ENCODE measurements at regions not wholly inside any gene's neighbourhood (a gene's known extent, or its start where the extent isn't known, plus 50 kb on each side); places are given as distances from the start of the nearest gene placed in this dataset.
"Not testable (repeated sequence)": the region's sequence is repeated elsewhere in the genome, so short reads cannot be mapped to it uniquely, and the experiment has no call there.

DNA sequence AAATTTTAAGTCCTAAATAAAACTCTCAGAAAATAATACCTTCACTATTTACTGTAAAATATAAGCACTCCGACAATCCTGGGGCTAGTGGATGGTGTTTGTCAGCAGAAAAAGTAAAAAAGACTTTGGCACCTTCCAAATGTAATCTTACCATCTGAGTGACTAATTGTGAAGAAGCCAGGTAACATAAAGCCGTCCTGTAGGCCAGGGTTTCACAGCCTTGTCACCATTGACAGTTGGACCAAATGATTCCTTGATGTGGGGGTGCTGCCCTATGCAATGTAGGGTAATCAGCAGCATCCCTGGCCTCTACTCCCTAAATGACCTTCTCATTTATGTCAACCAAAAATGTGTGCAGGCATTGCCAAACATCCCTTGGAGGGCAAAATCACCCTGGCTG is 87.2 kb downstream of the CAPZA3 start:
- no peaks in the 10 kb centered on the region for H3K27me3 ChIP-seq (ENCODE audit: control insufficient read depth, insufficient read depth, low read length)
- no peak for DNase-seq
- no peak overlapping the region for H3K4me3 ChIP-seq (ENCODE audit: insufficient read depth, low read depth, low read length)
- H3K36me3 ChIP-seq (replicated peaks; ENCODE audit: control insufficient read depth, insufficient read depth, low read length): no peaks in the 10 kb centered on the region

DNA sequence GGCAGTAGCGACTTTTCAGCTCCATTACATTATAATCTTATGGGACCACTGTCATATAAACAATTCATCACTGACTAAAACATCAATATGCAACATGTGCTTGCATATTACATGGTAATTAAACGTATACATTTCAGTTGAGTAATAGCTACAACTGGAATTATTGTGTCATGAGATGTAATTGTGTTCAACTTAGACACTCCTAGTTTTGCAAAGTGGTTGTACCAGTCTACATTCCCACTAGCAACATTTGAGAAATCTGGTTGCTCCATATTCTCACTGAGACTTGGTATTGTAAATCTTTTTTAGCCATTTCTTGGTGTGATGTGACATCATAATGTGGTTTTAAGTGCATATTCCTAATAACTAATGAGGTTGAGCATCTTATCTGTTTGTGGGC is 90.0 kb downstream of the CAPZA3 start:
- H3K36me3 ChIP-seq (replicated peaks; ENCODE audit: control insufficient read depth, insufficient read depth, low read length): no peaks in the 10 kb centered on the region
- H3K27me3 ChIP-seq (ENCODE audit: control insufficient read depth, insufficient read depth, low read length): no peaks in the 10 kb centered on the region
- no peak overlapping the region for H3K4me3 ChIP-seq (ENCODE audit: insufficient read depth, low read depth, low read length)
- DNase-seq: no peak

DNA sequence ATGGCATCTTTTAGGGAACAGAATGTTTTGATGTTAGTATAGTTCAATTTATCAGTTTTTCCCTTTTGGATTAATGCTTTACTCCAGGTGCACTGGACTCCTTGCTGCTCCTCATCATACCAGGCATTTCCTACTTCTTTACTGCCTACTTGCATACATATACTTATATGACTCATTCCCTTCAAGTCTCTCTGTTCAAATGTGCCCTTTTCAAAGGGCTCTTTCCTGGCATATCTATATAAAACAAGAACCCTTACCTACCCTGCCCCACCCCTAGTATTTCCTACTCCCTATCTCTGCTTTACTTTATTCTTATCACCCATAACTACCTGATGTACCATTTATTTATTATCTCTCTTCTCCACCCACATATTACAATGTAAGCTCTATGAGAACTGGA is 90.6 kb downstream of the CAPZA3 start:
- DNase-seq: no peak
- Histone ChIP-seq H3K4me3 (ENCODE audit: insufficient read depth, low read depth, low read length) (no peak overlapping the region), H3K36me3 (replicated peaks; ENCODE audit: control insufficient read depth, insufficient read depth, low read length) (no peaks in the 10 kb centered on the region), H3K27me3 (ENCODE audit: control insufficient read depth, insufficient read depth, low read length) (no peaks in the 10 kb centered on the region)

DNA sequence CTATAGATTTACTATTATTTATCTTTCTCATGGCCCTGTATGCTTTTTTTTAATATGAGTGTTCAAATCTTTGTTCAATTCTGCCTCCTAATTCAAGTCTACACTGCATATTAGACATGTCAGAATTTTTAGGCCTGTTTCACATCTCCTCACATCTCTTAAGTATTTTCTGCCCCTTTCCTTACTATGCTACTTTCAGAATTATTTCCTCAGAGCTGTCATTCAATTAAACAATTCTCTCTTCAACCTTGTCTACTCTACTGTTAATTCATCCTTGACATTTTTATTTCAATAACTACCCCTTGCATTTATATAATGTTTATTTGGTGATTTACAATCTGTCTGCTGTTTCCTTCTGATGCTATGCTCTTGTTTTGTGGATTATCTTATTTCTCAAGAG is 91.1 kb downstream of the CAPZA3 start:
- Histone ChIP-seq H3K36me3 (replicated peaks; ENCODE audit: control insufficient read depth, insufficient read depth, low read length) (no peaks in the 10 kb centered on the region), H3K27me3 (ENCODE audit: control insufficient read depth, insufficient read depth, low read length) (no peaks in the 10 kb centered on the region), H3K4me3 (ENCODE audit: insufficient read depth, low read depth, low read length) (no peak overlapping the region)
- DNase-seq: no peak

DNA sequence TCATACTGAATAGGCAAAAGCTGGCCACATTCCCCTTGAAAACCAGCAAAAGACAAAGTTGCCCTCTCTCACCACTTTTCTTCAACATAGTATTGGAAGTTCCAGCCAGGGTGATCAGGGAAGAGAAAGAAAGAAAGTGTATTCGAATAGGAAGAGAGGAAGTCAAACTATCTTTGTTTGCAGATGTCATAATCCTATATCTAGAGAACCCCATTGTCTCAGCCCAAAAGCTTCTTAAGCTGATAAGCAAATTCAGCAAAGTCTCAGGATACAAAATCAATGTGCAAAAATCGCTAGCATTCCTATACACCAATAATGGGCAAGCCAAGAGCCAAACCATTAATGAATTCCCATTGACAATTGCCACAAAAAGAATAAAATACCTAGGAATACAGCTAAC is 95.0 kb downstream of the CAPZA3 start:
- not testable (repeated sequence) for H3K4me3 ChIP-seq (ENCODE audit: insufficient read depth, low read depth, low read length); DNase-seq; H3K27me3 ChIP-seq (ENCODE audit: control insufficient read depth, insufficient read depth, low read length); H3K36me3 ChIP-seq (replicated peaks; ENCODE audit: control insufficient read depth, insufficient read depth, low read length)

DNA sequence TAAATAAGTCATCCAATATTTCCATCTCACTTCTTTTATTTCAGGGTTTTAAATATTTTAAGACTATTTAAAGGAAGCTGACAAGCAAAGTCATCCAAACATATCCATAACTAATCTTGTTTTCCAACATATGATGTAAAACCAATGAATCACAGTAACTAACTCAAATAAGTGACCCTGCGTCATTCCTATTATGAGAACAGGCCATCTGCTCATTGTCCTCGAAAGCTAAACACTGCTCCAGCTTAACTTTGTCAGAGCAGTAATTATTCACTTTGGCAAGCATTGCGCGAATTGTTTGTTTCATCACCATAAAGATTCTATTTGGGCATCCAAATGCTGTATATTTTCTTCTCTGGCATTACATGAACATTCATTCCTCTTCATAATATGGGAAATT is 99.1 kb downstream of the CAPZA3 start:
- Histone ChIP-seq H3K27me3 (ENCODE audit: control insufficient read depth, insufficient read depth, low read length) (no peaks in the 10 kb centered on the region), H3K36me3 (replicated peaks; ENCODE audit: control insufficient read depth, insufficient read depth, low read length) (no peaks in the 10 kb centered on the region), H3K4me3 (ENCODE audit: insufficient read depth, low read depth, low read length) (no peak overlapping the region)
- no peak for DNase-seq

DNA sequence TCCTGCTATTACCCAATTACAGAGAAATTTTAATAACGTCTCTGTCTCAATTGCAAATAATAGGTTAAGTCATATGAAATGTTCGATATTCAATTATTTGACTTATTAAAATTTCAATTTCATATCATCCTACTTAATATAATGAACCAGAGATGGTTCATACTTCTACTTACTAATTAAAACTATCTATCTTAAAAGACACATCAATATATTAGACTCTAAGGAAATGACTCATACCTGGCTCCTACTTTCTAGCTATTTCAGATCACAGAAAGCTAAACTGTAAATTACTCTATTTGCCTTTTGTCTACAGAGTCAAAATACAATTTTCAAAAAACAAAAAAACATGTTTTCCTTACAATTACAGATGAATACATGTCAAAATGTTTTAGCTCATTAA is 99.6 kb downstream of the CAPZA3 start:
- DNase-seq: no peak
- Histone ChIP-seq H3K27me3 (ENCODE audit: control insufficient read depth, insufficient read depth, low read length) (no peaks in the 10 kb centered on the region), H3K4me3 (ENCODE audit: insufficient read depth, low read depth, low read length) (no peak overlapping the region), H3K36me3 (replicated peaks; ENCODE audit: control insufficient read depth, insufficient read depth, low read length) (no peaks in the 10 kb centered on the region)

DNA sequence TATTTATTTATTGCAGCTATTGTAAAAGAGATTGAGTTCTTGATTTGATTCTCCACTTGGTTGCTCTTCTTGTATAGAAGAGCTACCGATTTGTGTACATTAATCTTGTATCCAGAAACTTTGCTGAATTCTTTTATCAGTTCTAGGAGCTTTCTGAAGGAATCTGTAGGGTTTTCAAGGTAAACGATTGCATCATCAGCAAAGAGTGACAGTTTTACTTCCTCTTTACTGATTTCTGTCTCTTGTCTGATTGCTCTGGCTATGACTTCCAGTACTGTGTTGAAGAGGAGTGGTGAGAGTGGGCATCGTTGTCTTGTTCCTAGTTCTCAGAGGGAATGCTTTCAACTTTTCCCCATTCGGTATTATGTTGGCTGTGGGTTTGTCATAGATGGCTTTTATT is 103.1 kb downstream of the CAPZA3 start:
- not testable (repeated sequence) for H3K27me3 ChIP-seq (ENCODE audit: control insufficient read depth, insufficient read depth, low read length); H3K4me3 ChIP-seq (ENCODE audit: insufficient read depth, low read depth, low read length); DNase-seq; H3K36me3 ChIP-seq (replicated peaks; ENCODE audit: control insufficient read depth, insufficient read depth, low read length)

DNA sequence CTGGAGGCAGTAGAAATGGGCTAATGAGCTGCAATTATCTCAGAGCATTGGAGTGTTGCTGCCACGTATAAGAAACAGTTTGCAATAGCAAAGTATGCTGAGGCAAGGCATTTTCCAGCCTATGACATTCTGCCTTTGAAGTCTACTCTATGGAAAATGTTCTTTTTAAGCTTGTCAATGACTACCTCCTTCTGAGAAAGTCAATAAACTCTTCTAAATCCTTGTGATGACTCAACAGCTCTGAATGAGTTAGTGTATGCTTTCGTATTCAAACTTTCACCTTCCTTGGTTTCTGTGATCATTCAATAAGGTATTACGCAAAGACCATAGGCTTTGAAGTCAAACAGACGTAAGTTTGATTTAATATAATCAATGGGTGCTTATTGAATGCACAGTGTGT is 111.2 kb downstream of the CAPZA3 start:
- Histone ChIP-seq H3K4me3 (ENCODE audit: insufficient read depth, low read depth, low read length) (no peak overlapping the region), H3K36me3 (replicated peaks; ENCODE audit: control insufficient read depth, insufficient read depth, low read length) (no peaks in the 10 kb centered on the region), H3K27me3 (ENCODE audit: control insufficient read depth, insufficient read depth, low read length) (no peaks in the 10 kb centered on the region)
- DNase-seq: no peak

DNA sequence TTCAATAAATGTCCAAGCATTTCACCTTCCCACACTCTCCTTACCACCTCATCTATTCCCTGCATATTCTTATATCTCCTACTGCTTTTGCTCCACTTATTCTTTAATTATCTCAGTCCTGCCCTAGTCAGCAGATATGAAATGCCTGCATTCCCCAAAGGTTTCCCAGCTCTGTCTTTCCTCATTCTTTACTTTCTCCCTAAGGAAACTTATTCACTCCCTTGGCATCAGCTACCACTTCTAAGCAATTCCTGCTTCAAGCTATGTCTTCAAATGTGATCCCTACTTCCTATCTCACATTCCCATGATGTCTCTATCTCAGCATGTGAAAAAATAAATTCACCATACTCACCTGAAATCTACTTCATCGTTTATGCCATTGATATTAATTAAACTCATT is 111.8 kb downstream of the CAPZA3 start:
- Histone ChIP-seq H3K27me3 (ENCODE audit: control insufficient read depth, insufficient read depth, low read length) (no peaks in the 10 kb centered on the region), H3K4me3 (ENCODE audit: insufficient read depth, low read depth, low read length) (no peak overlapping the region), H3K36me3 (replicated peaks; ENCODE audit: control insufficient read depth, insufficient read depth, low read length) (no peaks in the 10 kb centered on the region)
- no peak for DNase-seq

DNA sequence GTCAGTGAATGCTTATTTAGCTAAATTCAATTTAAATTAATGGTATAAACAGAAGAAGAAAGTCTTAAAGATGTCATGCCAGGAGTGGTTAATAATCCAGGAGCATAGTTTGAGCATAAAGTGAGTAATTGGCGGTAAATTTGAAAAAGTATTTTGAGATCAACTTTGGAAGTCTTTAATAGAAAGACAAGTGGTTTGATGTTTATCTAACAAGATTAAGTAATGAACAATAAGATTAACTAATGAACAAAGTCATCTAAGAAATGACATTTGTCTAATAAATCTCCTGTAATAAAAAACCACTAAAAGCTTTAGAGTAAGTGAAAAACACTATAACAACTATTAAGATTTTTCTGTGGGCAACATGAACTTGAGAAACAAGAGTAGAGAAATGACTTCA is 112.8 kb downstream of the CAPZA3 start:
- Histone ChIP-seq H3K4me3 (ENCODE audit: insufficient read depth, low read depth, low read length) (no peak overlapping the region), H3K36me3 (replicated peaks; ENCODE audit: control insufficient read depth, insufficient read depth, low read length) (no peaks in the 10 kb centered on the region)
- no peak for DNase-seq

DNA sequence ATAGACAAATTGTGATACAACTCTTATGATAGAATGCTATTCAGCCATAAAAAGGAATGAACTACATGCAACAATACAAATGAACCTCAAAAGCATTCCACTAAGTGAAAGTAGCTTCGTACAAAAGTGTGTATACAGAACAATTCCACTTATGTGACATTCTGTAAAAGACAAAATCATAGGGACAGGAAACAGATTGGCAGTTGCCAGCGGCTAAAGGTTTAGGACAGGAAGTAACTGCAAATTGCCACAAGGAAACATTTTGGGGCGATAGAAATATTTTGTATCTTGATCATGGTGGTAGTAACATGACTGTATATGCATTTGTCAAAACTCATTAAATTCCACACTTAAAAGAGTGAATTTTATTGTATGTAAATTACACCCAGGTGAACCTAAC is 113.4 kb downstream of the CAPZA3 start:
- H3K27me3 ChIP-seq (ENCODE audit: control insufficient read depth, insufficient read depth, low read length): no peaks in the 10 kb centered on the region
- no peaks in the 10 kb centered on the region for H3K36me3 ChIP-seq (replicated peaks; ENCODE audit: control insufficient read depth, insufficient read depth, low read length)
- H3K4me3 ChIP-seq (ENCODE audit: insufficient read depth, low read depth, low read length): no peak overlapping the region
- no peak for DNase-seq

More for the DNA sequence above, 112.8 kb downstream of the CAPZA3 start:
- H3K27me3 ChIP-seq (ENCODE audit: control insufficient read depth, insufficient read depth, low read length): no peaks in the 10 kb centered on the region

DNA sequence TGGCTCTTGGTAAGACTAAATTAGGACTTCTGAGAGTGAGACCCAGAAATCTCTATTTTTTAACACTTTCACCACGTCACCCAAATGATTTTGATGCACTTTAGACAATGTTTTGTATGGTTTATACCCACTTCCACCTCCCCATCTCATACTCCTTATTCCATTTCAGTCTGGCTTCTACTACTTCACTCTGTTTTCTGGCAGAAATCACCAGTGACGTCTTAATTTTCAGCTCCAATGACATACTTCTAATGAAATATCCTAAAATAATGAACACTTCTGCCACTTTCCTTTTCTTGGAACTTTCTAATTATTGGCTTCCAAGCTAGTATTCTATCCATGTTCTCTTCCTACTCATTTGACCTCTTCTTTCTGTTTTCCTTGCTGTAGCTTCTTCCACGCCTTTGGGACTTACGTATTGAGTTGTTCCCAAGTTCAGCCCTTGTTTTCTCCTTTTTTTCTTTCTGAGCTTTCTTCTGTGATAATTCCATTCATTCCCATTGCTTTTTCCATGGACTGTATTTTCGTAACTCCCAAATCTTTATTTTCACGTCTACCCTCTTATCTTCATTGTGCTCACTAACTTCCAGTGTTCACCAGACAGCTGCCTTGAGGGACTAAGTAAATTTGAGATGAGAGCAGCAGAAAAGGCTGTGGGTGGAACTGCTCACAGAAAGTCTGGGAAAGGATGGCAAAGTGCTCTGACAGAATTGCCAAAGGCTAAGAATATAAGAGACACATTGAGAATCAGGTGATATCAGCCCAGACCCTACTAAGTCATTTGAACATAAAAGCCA is 115.8 kb downstream of the CAPZA3 start:
- DNase-seq: no peak
- no peaks in the 10 kb centered on the region for H3K27me3 ChIP-seq (ENCODE audit: control insufficient read depth, insufficient read depth, low read length)
- no peaks in the 10 kb centered on the region for H3K36me3 ChIP-seq (replicated peaks; ENCODE audit: control insufficient read depth, insufficient read depth, low read length)
- no peak overlapping the region for H3K4me3 ChIP-seq (ENCODE audit: insufficient read depth, low read depth, low read length)

DNA sequence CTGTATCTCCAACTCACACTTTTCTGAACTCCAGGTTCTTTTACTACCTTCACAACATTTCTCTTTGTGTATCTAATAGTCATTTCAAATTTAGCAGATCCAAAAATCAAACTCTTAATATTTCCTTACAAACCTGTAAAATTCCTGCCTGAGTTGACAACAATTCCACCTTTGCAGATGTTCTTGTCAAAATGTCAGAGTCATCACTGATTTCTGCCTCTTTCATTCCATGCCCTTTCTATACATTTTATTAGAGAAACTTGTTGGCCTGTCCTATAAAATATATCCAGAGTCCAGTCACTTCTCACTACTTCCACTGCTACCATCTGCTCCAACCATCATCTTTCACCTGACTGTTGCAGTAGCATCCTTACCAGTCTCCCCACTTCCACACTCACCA is 119.7 kb downstream of the CAPZA3 start:
- no peaks in the 10 kb centered on the region for H3K27me3 ChIP-seq (ENCODE audit: control insufficient read depth, insufficient read depth, low read length)
- no peak overlapping the region for H3K4me3 ChIP-seq (ENCODE audit: insufficient read depth, low read depth, low read length)
- no peaks in the 10 kb centered on the region for H3K36me3 ChIP-seq (replicated peaks; ENCODE audit: control insufficient read depth, insufficient read depth, low read length)
- no peak for DNase-seq

DNA sequence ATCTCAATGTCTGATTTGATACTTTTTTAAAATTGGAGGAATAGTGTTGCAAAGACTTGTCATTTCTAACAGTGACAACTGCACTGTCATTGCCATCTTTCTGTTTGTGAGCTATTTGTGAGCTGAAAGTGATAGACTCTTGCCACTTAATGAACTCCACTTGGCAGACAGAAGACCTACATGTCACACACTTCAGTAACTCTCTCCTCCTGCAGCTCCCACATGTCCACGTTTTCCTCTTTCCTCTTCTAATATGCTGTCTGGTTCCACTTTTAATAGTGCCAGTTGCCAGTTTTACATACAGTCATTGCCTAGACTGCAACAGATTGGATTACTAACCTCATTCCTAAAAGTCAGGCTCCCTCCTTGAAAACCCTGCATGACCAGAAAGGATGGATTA is 121.5 kb downstream of the CAPZA3 start:
- no peaks in the 10 kb centered on the region for H3K36me3 ChIP-seq (replicated peaks; ENCODE audit: control insufficient read depth, insufficient read depth, low read length)
- DNase-seq: no peak
- no peaks in the 10 kb centered on the region for H3K27me3 ChIP-seq (ENCODE audit: control insufficient read depth, insufficient read depth, low read length)
- no peak overlapping the region for H3K4me3 ChIP-seq (ENCODE audit: insufficient read depth, low read depth, low read length)
